ENCODE measurements at regions not wholly inside any gene's neighbourhood (a gene's known extent, or its start where the extent isn't known, plus 50 kb on each side); places are given as distances from the start of the nearest gene placed in this dataset.

GRCh38 chr15:98390946-98391530, 257.3 kb upstream of the IGF1R start:
- no peak for DNase-seq (ENCODE audit: low read depth)

GRCh38 chr15:98391568-98391967, 256.8 kb upstream of the IGF1R start:
- no peak for DNase-seq (ENCODE audit: low read depth)

GRCh38 chr15:98393471-98393870, 254.9 kb upstream of the IGF1R start:
- no peak for DNase-seq (ENCODE audit: low read depth)

GRCh38 chr15:98394546-98394945, 253.8 kb upstream of the IGF1R start:
- DNase-seq (ENCODE audit: low read depth), result no peak

GRCh38 chr15:98395974-98396610, 252.2 kb upstream of the IGF1R start:
- no peak for DNase-seq (ENCODE audit: low read depth)

GRCh38 chr15:98397419-98397818, 250.9 kb upstream of the IGF1R start:
- DNase-seq (ENCODE audit: low read depth), result no peak

GRCh38 chr15:98398056-98398455, 250.3 kb upstream of the IGF1R start:
- no peak for DNase-seq (ENCODE audit: low read depth)

- no peak for DNase-seq (ENCODE audit: low read depth)
Observed at GRCh38 chr15:98398886-98399285, 249.5 kb upstream of the IGF1R start.

GRCh38 chr15:98400120-98400519, 248.2 kb upstream of the IGF1R start:
- DNase-seq (ENCODE audit: low read depth), result no peak

GRCh38 chr15:98401029-98401428, 247.3 kb upstream of the IGF1R start:
- DNase-seq (ENCODE audit: low read depth), result no peak

- no peak for DNase-seq (ENCODE audit: low read depth)
Observed at GRCh38 chr15:98402486-98402885, 245.9 kb upstream of the IGF1R start.

GRCh38 chr15:98403169-98403568, 245.2 kb upstream of the IGF1R start:
- no peak for DNase-seq (ENCODE audit: low read depth)

GRCh38 chr15:98403569-98403968, 244.8 kb upstream of the IGF1R start:
- DNase-seq (ENCODE audit: low read depth), result no peak

GRCh38 chr15:98405013-98405412, 243.3 kb upstream of the IGF1R start:
- no peak for DNase-seq (ENCODE audit: low read depth)

- no peak for DNase-seq (ENCODE audit: low read depth)
Observed at GRCh38 chr15:98408231-98408630, 240.1 kb upstream of the IGF1R start.

- DNase-seq (ENCODE audit: low read depth), result no peak
Observed at GRCh38 chr15:98410328-98410727, 238.0 kb upstream of the IGF1R start.

GRCh38 chr15:98412852-98413251, 235.5 kb upstream of the IGF1R start:
- no peak for DNase-seq (ENCODE audit: low read depth)

- DNase-seq (ENCODE audit: low read depth), result no peak
Observed at GRCh38 chr15:98413933-98414546, 234.3 kb upstream of the IGF1R start.

GRCh38 chr15:98416222-98416855, 232.0 kb upstream of the IGF1R start:
- DNase-seq (ENCODE audit: low read depth), result no peak

GRCh38 chr15:98417346-98417745, 231.0 kb upstream of the IGF1R start:
- no peak for DNase-seq (ENCODE audit: low read depth)

GRCh38 chr15:98418122-98418521, 230.2 kb upstream of the IGF1R start:
- no peak for DNase-seq (ENCODE audit: low read depth)

GRCh38 chr15:98419173-98419780, 229.1 kb upstream of the IGF1R start:
- no peak for DNase-seq (ENCODE audit: low read depth)

- DNase-seq (ENCODE audit: low read depth), result no peak
Observed at GRCh38 chr15:98420837-98421236, 227.5 kb upstream of the IGF1R start.
